ENCODE measurements at regions not wholly inside any gene's neighbourhood (a gene's known extent, or its start where the extent isn't known, plus 50 kb on each side); places are given as distances from the start of the nearest gene placed in this dataset.

- TF ChIP-seq PKNOX1 (IDR thresholded peaks at IDR 0.05) (no peak), BHLHE40 (IDR thresholded peaks at IDR 0.05; ENCODE audit: borderline replicate concordance) (no peak)
Measured at GRCh38 chr2:220075835-220076234, 448.4 kb downstream of the SLC4A3 start.

All from HEK293T (cell line).